H1 (cell line): ENCODE measurements at regions not wholly inside any gene's neighbourhood (a gene's known extent, or its start where the extent isn't known, plus 50 kb on each side); places are given as distances from the start of the nearest gene placed in this dataset.

ENCODE experiments used
- CTCF ChIA-PET: fragments of 300-600 bp; sonication (Branson Sonifier 250); formaldehyde crosslinking; loops from one replicate; lab custom pipeline; 2021; ENCODE audit not compliant: partially characterized antibody; lab: Charles Lee
- POLR2A ChIA-PET: fragments of 300-600 bp; sonication (Branson Sonifier 250); formaldehyde crosslinking; loops from one replicate; lab custom pipeline; 2021; ENCODE audit warnings: inconsistent platforms; ENCODE audit not compliant: partially characterized antibody; lab: Charles Lee
- DNase-seq, 2 experiments: peaks; one replicate each; pipeline versions ENCODE4 v3.0.0 to v3.0.0-alpha.2; 2010 to 2022; ENCODE audit warnings: low spot score in 2 of 2, low read depth in 1 of 2, mixed read lengths in 1 of 2
- FAIRE-seq: peaks from 2 replicates; lab custom pipeline; 2011; peaks lifted over from hg19 to GRCh38; lab: Jason Lieb, UNC
- H2AFZ ChIP-seq: 2 replicates; pipeline ENCODE4 v1.8.1; 2012; ENCODE audit warnings: low read length, inconsistent platforms
- H2AK5ac ChIP-seq: 2 replicates; pipeline ENCODE4 v1.6.1; 2013; ENCODE audit warnings: low read depth, low read length
- H2BK120ac ChIP-seq: replicated peaks from 2 replicates; pipeline ENCODE3; 2013; ENCODE audit warnings: low read depth, low read length, inconsistent platforms
- H2BK12ac ChIP-seq: 2 replicates; pipeline ENCODE4 v1.6.1; 2013; ENCODE audit warnings: low read depth, low read length
- H2BK15ac ChIP-seq: 2 replicates; pipeline ENCODE4 v1.6.1; 2013; ENCODE audit warnings: low read length
- H2BK20ac ChIP-seq: 2 replicates; pipeline ENCODE4 v1.6.1; 2013; ENCODE audit warnings: low read length
- H2BK5ac ChIP-seq: 2 replicates; pipeline ENCODE4 v1.6.1; 2013; ENCODE audit warnings: low read depth, low read length
- H3K14ac ChIP-seq: 2 replicates; pipeline ENCODE4 v1.6.1; 2013; ENCODE audit warnings: inconsistent platforms; ENCODE audit not compliant: insufficient read length
- H3K18ac ChIP-seq: 2 replicates; pipeline ENCODE4 v1.6.1; 2013; ENCODE audit warnings: low read length; ENCODE audit errors: extremely low read depth
- H3K23ac ChIP-seq: 2 replicates; pipeline ENCODE4 v1.6.1; 2013; ENCODE audit warnings: inconsistent platforms; ENCODE audit not compliant: insufficient read length
- H3K23me2 ChIP-seq: 2 replicates; pipeline ENCODE4 v1.6.1; 2013; ENCODE audit warnings: low read depth, low read length
- H3K27ac ChIP-seq: 2 replicates; pipeline ENCODE4 v1.6.1; 2011; ENCODE audit warnings: low read depth, low read length, inconsistent platforms
- H3K27me3 ChIP-seq, 4 experiments: replicated peaks in 1 of 4; 1 replicate in 1 of 4; 2 replicates in 3 of 4; pipeline versions ENCODE4 v1.6.1 to v1.8.1; 2011 to 2013; ENCODE audit warnings: low read length in 3 of 4, mild to moderate bottlenecking in 3 of 4, inconsistent platforms in 2 of 4, mixed read lengths in 2 of 4, moderate library complexity in 1 of 4; ENCODE audit not compliant: control insufficient read depth in 3 of 4, insufficient read depth in 3 of 4; ENCODE audit errors: extremely low read depth in 1 of 4
- H3K36me3 ChIP-seq, 4 experiments: 2 replicates each; pipeline versions ENCODE4 v1.6.1 to v1.8.1; 2011 to 2013; ENCODE audit warnings: mild to moderate bottlenecking in 4 of 4, low read length in 3 of 4, moderate library complexity in 2 of 4, control low read depth in 1 of 4, inconsistent platforms in 1 of 4; ENCODE audit not compliant: insufficient read depth in 4 of 4, control insufficient read depth in 2 of 4
- H3K4ac ChIP-seq: replicated peaks from 2 replicates; pipeline ENCODE3; 2013; ENCODE audit warnings: low read length, low read depth, mixed read lengths, inconsistent platforms; ENCODE audit not compliant: insufficient read length
- H3K4me1 ChIP-seq, 4 experiments: replicated peaks in 1 of 4; 1 replicate in 1 of 4; 2 replicates in 3 of 4; pipeline versions ENCODE4 v1.6.1 to v1.8.1; 2011 to 2013; ENCODE audit warnings: low read length in 3 of 4, inconsistent platforms in 2 of 4, mixed read lengths in 1 of 4; ENCODE audit not compliant: insufficient read depth in 4 of 4, control insufficient read depth in 3 of 4
- H3K4me2 ChIP-seq, 2 experiments: 2 replicates each; pipeline versions ENCODE4 v1.6.1 to v1.8.1; 2011 to 2013; ENCODE audit warnings: low read depth in 2 of 2, low read length in 2 of 2, control low read depth in 1 of 2, inconsistent platforms in 1 of 2, mild to moderate bottlenecking in 1 of 2; ENCODE audit not compliant: insufficient read depth in 1 of 2
- H3K4me3 ChIP-seq, 4 experiments: fragments of 200-600, 300-600 bp in 1 of 4; sonication (generic), shearing (Covaris generic), sonication (Bioruptor Twin) in 1 of 4; 2 replicates each; pipeline versions ENCODE4 v1.5.1 to v1.8.1; 2011 to 2016; ENCODE audit warnings: low read length in 4 of 4, low read depth in 3 of 4, control low read depth in 2 of 4, inconsistent platforms in 2 of 4, mild to moderate bottlenecking in 2 of 4, mixed read lengths in 1 of 4, moderate library complexity in 1 of 4; ENCODE audit not compliant: insufficient read depth in 2 of 4; ENCODE audit errors: extremely low read depth in 1 of 4
- H3K56ac ChIP-seq: replicated peaks from 2 replicates; pipeline ENCODE3; 2013; ENCODE audit warnings: low read depth, mild to moderate bottlenecking, mixed read lengths, low read length, inconsistent platforms; ENCODE audit not compliant: insufficient read length
- H3K79me1 ChIP-seq: 2 replicates; pipeline ENCODE4 v1.6.1; 2013; ENCODE audit warnings: low read depth, low read length, control low read depth
- H3K79me2 ChIP-seq, 2 experiments: 2 replicates each; pipeline versions ENCODE4 v1.6.1 to v1.8.1; 2012 to 2013; ENCODE audit warnings: low read length in 2 of 2, mild to moderate bottlenecking in 2 of 2, inconsistent platforms in 1 of 2; ENCODE audit not compliant: insufficient read depth in 2 of 2, control insufficient read depth in 1 of 2
- H3K9ac ChIP-seq, 4 experiments: replicated peaks in 1 of 4; 1 replicate in 1 of 4; 2 replicates in 3 of 4; pipeline versions ENCODE4 v1.6.1 to v1.8.1; 2011 to 2013; ENCODE audit warnings: low read depth in 3 of 4, low read length in 3 of 4, control low read depth in 2 of 4, mild to moderate bottlenecking in 2 of 4, moderate library complexity in 2 of 4, inconsistent platforms in 1 of 4; ENCODE audit errors: extremely low read depth in 1 of 4
- H3K9me3 ChIP-seq, 2 experiments: 2 replicates each; pipeline versions ENCODE4 v1.6.1 to v1.8.1; 2012 to 2013; ENCODE audit warnings: mild to moderate bottlenecking in 2 of 2, moderate library complexity in 2 of 2, control low read depth in 1 of 2, inconsistent platforms in 1 of 2, low read depth in 1 of 2, low read length in 1 of 2, mixed read lengths in 1 of 2; ENCODE audit not compliant: insufficient read depth in 2 of 2
- H4K20me1 ChIP-seq, 2 experiments: replicated peaks in 1 of 2; 2 replicates each; pipeline versions ENCODE3 to v1.8.1; 2011 to 2013; ENCODE audit warnings: inconsistent platforms in 2 of 2, low read length in 2 of 2, mild to moderate bottlenecking in 1 of 2; ENCODE audit not compliant: insufficient read depth in 2 of 2, control insufficient read depth in 1 of 2
- H4K5ac ChIP-seq: 2 replicates; pipeline ENCODE4 v1.6.1; 2013; ENCODE audit warnings: low read length, low read depth, mixed read lengths, inconsistent platforms; ENCODE audit not compliant: insufficient read length
- H4K8ac ChIP-seq: 2 replicates; pipeline ENCODE4 v1.8.0; 2013; ENCODE audit warnings: mild to moderate bottlenecking, moderate library complexity, low read length, inconsistent platforms; ENCODE audit not compliant: insufficient read depth; ENCODE audit errors: extremely low read depth
- H4K91ac ChIP-seq: replicated peaks from 2 replicates; pipeline ENCODE3; 2013; ENCODE audit warnings: low read length, mixed read lengths, inconsistent platforms; ENCODE audit not compliant: insufficient read length
- HDAC6 ChIP-seq: IDR thresholded peaks from one replicate; pipeline ENCODE4 v1.7.1; 2012; ENCODE audit warnings: low read depth, mild to moderate bottlenecking, inconsistent platforms, low read length, moderate library complexity
- POLR2AphosphoS5 ChIP-seq: IDR thresholded peaks from 2 replicates; pipeline ENCODE4 v1.6.1; 2011; ENCODE audit warnings: low read depth, low read length
- RAD21 ChIP-seq, 2 experiments: IDR thresholded peaks in 1 of 2; conservative IDR thresholded peaks in 1 of 2; 2 replicates each; pipeline ENCODE4 v1.6.1; 2011; ENCODE audit warnings: low read depth in 2 of 2, low read length in 2 of 2, improper control_type of control experiment in 1 of 2, inconsistent platforms in 1 of 2, mild to moderate bottlenecking in 1 of 2, moderate library complexity in 1 of 2
- TEAD4 ChIP-seq: IDR thresholded peaks from 2 replicates; pipeline ENCODE4 v1.6.1; 2012; ENCODE audit warnings: low read depth, low read length, inconsistent platforms, mixed read lengths
- WGBS, 2 experiments: shearing (Covaris generic) in 1 of 2; methylation state at CpG; one replicate each; pipeline versions ENCODE4 v1.1.6 to v1.1.7; 2013 to 2015; ENCODE audit warnings: low lambda C conversion rate in 2 of 2, mixed read lengths in 2 of 2, inconsistent platforms in 1 of 2, low coverage in 1 of 2, missing lambda C conversion rate in 1 of 2; ENCODE audit not compliant: insufficient replicate concordance in 2 of 2, insufficient coverage in 1 of 2, insufficient read length in 1 of 2; ENCODE audit errors: extremely low coverage in 1 of 2, missing lambda C conversion rate in 1 of 2; 5-methylcytosine and 5-hydroxymethylcytosine counted together

DNA sequence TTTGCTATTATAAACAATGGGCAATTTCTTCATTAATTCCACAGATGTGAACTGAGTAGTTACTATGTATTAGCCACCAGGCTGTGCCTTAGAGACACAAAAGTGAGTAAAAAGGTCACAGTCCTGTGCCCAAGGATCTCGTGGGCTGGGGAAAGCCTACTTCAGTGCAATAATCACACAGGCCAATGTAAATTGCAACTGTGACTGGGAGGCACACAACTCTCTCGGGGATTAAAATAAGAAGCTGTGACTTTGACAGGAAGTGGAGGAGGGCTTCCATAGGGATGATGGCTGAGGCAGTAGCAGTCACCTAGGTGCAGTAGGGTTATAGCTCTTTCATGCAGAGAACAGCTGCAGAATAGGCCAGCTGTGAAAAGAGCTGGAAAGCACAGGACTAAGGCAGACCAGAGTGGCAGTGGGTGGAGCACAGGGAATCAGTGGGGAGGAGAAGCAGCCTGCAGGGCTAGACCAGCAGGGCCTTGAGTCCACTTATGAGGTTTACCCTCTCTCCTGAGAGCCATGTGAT, 121.9 kb downstream of the MAB21L3 start:
- no peak overlapping the region for H3K27ac ChIP-seq
- H2AFZ ChIP-seq, result 0 out of 2 replicates have a peak overlapping the region, but pooled peaks have one; percentile 10
- H3K56ac ChIP-seq, result no peak overlapping the region
- TF ChIP-seq HDAC6, result no peak
- no peak for TF ChIP-seq TEAD4
- TF ChIP-seq RAD21 (IDR thresholded peaks at IDR 0.05 in 1 of 2, conservative IDR thresholded peaks at IDR 0.05 in 1 of 2; ENCODE audit: low read depth in 2 of 2, low read length in 2 of 2), result peak; percentile 22 to 28; a peak in 3 of 4 replicates
- TF ChIP-seq POLR2AphosphoS5, result no peak
- H3K79me2 ChIP-seq, result no peaks in the 10 kb centered on the region
- H3K4me3 ChIP-seq, result no peak overlapping the region
- H4K5ac ChIP-seq, result no peak overlapping the region
- peaks cover 0 to 2% (median 0%) of the 10 kb centered on the region in 4 experiments; a peak in 1 of 7 replicates for H3K4me1 ChIP-seq
- DNase-seq (no peak), FAIRE-seq (no peak)
- H2BK12ac ChIP-seq, result no peak overlapping the region
- H3K4ac ChIP-seq, result no peak overlapping the region
- 62% methylated on average over 2 of the region's 2 CpGs; no CpG with 5 or more reads in 1 of the 2 experiments for WGBS, 2 experiments
- H3K9ac ChIP-seq, result no peak overlapping the region
- no peak overlapping the region for H3K4me2 ChIP-seq
- no peak overlapping the region for H2AK5ac ChIP-seq
- 0 out of 2 replicates have a peak overlapping the region, but pooled peaks have one; percentile 29 for H2BK15ac ChIP-seq
- H2BK120ac ChIP-seq, result no peak overlapping the region
- H3K27me3 ChIP-seq, result 0 out of 7 replicates have a peak, but pooled peaks cover 0 to 2% (median 0%) of the 10 kb centered on the region in 4 experiments
- no peak overlapping the region for H4K91ac ChIP-seq
- ChIA-PET POLR2A (no interaction called here), CTCF (interaction anchor here (1.0 to 1.4 kb wide), 2 partner anchors 82 to 94 kb away, joined by 4 read pairs; no protein-coding TSS in a partner anchor)
- no peaks in the 10 kb centered on the region for H4K20me1 ChIP-seq
- H3K36me3 ChIP-seq, result no peaks in the 10 kb centered on the region
- H2BK20ac ChIP-seq, result no peak overlapping the region
- H3K23ac ChIP-seq, result no peak overlapping the region
- H4K8ac ChIP-seq, result no peak overlapping the region
- H3K18ac ChIP-seq, result no peak overlapping the region
- H2BK5ac ChIP-seq, result no peak overlapping the region
- no peaks in the 10 kb centered on the region for H3K79me1 ChIP-seq
- no peaks in the 10 kb centered on the region for H3K9me3 ChIP-seq
- no peak overlapping the region for H3K14ac ChIP-seq
- no peaks in the 10 kb centered on the region for H3K23me2 ChIP-seq
